ENCODE measurements at regions not wholly inside any gene's neighbourhood (a gene's known extent, or its start where the extent isn't known, plus 50 kb on each side); places are given as distances from the start of the nearest gene placed in this dataset.

GRCh38 chr13:39970177-39970846 lies 314.9 kb downstream of the COG6 start:
- DNase-seq (ENCODE audit: low read depth), result no peak

DNA sequence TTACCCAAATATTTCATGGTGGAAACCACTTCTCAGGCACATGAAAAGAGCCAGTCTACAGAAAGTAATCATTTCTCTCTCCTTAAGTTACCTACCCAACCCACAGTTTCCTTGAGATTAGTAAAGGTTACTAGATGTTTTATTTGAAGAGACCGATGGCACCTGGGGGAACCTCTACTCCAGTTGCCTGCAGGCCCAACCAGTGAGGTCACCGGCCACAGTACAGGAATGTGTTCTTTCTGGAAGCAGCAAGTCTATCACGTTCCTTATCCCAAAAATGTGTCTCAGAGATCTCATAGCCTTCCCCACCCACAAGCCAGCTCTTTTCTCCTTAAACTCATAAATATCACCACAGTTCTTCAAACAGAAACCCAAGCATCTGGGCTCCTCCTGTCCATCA lies 316.1 kb downstream of the COG6 start:
- no peak for DNase-seq (ENCODE audit: low read depth)

DNA sequence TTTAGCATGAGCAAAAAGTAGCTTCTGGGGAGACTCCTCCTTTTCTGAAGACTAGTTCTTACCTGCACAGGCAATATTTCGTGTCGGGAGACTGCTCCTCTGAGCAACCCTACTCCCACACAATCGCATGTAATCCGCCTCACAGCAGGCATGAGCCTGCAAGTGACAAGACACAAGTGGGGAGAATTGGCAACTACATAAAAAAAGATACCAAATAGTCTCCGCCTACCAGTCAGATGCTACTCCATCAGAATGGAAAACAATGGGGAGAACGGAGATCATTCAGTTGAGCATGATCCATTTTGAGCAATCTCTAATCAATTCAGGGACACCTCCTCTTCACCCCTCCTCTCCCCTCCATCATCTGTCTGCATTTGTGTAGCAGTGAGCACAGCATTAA lies 321.0 kb downstream of the COG6 start:
- DNase-seq (ENCODE audit: low read depth), result no peak

DNA sequence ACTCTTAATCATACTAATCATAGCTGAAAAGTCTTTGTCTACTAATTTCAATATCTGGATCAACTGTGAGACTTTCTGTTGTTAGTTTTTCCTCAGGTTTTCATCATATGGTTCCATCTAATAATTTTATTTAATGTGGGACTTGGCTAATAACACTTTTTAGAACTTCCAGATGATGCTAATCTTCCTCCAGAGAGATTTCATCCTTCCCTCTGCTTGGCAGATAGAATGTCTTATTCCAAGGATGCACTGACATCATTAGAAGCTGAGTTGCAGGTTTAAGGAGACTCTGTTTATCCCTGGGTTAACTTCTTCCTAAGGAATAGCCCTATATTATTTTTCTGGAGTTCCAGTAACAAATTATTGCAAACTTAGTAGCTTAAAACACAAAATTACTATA lies 325.6 kb downstream of the COG6 start:
- DNase-seq (ENCODE audit: low read depth), result no peak

DNA sequence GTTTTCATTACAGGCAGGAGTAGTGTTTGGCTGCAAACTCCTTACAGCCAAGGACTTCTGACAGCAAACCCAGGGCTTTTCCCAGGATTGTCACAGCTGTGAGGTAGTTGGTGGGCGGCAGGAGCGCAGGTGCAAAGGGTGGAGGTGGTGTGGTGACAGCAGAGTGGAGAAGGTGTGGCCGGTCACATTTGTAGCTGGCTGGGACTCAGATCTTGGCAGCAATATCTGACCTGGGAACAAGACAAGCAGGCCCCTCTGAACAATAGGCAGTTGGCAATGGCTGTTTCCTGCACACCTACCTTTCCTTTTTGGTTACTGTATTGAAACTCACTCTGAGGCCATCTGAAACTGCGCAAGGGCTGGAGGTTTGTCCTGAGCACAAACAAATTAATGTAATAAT lies 327.3 kb downstream of the COG6 start:
- no peak for DNase-seq (ENCODE audit: low read depth)

DNA sequence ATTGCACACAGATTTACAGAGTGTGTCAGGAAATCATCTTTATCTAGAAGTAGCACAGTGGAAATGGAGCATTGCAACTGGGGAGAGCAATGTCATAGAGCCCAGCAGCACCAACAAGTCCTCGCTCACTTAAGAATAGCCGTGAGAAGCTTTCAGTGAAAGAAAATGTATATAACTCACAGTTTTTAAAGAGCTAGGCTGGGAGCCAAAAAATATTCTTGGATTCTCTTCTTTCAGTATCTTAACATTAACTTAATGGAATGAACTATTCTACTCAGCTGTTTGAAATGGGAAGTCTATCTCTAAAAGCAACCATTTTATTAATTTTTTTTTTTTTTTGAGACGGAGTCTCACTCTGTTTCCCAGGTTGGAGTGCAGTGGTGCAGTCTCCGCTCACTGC lies 329.6 kb downstream of the COG6 start:
- DNase-seq (ENCODE audit: low read depth), result no peak

DNA sequence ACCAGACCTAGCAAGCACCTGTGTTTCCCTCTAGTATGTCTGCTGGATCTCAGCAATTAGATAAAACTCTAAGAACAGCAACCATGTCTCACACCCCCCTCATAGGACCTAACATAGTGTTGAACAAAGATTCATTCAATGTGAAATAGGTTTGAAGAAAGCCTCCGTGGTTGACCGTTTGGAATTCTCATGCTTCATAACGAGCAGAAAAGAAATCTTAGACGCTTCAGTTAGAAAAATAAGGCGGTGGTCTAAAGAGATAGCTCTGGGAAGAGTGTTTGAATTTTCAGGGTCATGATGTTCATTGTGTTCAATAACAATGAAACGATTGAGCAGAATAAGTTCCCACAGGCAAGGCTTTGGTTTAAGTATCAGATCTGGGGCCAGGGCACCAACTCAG lies 332.9 kb downstream of the COG6 start:
- no peak for DNase-seq (ENCODE audit: low read depth)

- DNase-seq (ENCODE audit: low read depth), result no peak
Measured at GRCh38 chr13:39998166-39998565, 342.7 kb downstream of the COG6 start.

- DNase-seq (ENCODE audit: low read depth), result no peak
Measured at GRCh38 chr13:40002016-40002415, 346.6 kb downstream of the COG6 start.

- DNase-seq (ENCODE audit: low read depth), result no peak
Measured at GRCh38 chr13:40013554-40013953, 358.1 kb downstream of the COG6 start.

DNA sequence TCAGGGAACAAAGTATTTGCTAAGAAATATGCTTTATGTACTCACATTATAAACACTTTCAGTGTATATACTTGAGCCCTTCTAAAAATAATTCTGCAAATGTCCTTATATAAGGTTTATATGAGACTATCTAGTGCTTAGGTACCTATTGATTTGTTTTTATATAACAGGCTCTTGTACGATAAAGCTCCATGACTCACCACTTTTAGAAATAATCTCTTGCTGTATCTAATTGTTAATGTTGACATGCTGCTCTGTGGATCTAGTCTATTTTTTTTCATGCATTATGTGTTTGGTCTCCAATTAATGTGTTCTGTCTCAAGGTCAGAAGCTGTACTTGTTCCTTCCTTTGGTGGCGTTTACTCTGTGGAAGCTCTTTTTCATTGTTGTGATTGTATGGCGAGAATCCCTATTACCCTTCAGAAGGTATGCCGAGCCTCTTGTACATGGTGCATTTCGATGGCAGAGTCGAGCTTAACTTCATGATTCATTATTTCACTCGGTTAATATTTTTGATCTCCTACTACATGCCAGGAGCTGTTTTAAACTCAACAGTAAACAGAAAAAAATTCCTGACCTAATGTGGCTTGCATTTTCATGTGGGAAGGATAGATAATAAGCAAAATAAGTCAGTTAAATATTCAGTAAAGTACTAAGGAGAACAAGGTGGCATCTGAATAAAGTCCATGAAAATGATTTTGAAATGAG lies 361.6 kb downstream of the COG6 start:
- DNase-seq (ENCODE audit: low read depth), result no peak

- DNase-seq (ENCODE audit: low read depth), result no peak
Measured at GRCh38 chr13:40017662-40018262, 362.3 kb downstream of the COG6 start.

- no peak for DNase-seq (ENCODE audit: low read depth)
Measured at GRCh38 chr13:40023595-40024203, 368.2 kb downstream of the COG6 start.

- DNase-seq (ENCODE audit: low read depth), result no peak
Measured at GRCh38 chr13:40024204-40024966, 368.9 kb downstream of the COG6 start.

DNA sequence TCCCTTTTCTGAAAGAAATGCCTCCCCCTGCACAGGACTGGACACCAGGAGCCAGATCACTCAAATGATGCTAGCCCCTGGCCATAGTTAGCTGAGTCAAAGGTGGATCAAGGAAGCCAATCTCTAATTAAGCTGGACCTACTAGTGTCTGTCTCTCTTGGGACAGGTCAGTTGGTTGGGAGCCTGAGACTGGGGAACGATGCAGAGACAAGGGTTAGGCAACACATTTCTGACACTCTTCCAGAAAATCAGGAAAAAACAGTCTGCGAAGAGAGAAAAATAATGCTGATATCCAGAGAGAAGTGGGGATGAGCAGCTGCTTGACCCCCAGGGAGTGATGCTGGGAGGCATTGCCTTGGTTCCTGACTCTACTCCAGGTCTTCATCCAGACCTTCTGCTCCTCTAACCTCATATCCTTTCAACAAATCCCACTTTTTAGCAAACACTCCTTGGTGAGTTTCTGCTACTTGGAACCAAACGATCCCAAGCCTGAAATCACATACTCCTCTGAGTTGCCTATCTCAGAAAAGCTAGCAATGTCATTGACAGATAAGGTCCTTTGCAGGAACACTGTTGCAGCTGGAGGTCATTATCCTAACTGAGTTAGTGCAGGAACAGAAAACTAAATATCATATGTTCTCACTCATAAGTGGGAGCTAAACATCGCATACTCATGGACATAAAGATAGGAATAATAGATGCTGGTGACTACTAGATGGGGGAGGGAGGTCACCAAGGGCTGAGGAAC lies 369.7 kb downstream of the COG6 start:
- no peak for DNase-seq (ENCODE audit: low read depth)

- DNase-seq (ENCODE audit: low read depth), result no peak
Measured at GRCh38 chr13:40026174-40026585, 370.7 kb downstream of the COG6 start.

GRCh38 chr13:40026741-40027140 lies 371.3 kb downstream of the COG6 start:
- no peak for DNase-seq (ENCODE audit: low read depth)

GRCh38 chr13:40028446-40028845 lies 373.0 kb downstream of the COG6 start:
- DNase-seq (ENCODE audit: low read depth), result no peak

DNA sequence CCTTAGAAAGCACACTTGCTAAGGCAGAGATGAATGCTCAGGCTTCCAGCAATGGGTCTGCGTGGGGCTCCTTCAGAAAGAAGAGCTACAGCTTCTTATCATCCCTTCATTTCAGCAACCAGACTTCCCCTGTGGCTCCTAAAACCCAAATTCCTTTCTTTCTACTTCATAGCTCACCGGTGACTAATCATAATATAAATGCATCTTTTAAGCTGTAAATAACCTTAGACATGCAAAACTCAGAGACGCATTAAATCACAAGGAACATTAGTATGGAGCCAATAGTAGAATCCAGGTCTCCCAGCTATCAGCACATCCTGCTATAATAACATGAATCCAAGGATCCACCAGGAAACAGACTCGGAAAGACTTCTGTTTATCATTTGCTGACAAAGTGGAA lies 375.6 kb downstream of the COG6 start:
- DNase-seq (ENCODE audit: low read depth), result no peak

DNA sequence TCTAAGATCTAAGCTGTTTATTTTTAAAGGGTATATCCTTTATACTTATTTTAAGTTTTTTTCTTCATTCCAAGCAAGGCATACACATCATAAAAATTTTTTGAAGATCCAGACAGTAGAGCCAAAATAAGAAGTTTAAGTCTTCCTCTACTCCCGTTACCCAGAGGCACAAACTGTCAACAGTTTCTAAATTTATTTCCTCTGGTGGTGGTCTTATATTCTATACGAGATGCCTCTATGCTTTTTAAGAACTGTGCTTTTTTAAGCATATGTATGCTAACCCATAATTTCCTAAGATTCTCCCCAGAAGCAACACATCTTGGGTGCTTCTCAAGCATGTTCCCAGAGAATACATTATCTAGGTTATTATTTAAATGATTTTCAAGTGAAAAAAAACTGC lies 383.6 kb downstream of the COG6 start:
- no peak for DNase-seq (ENCODE audit: low read depth)

- no peak for DNase-seq (ENCODE audit: low read depth)
Measured at GRCh38 chr13:40042991-40043390, 387.5 kb downstream of the COG6 start.

GRCh38 chr13:40043764-40044163 lies 388.3 kb downstream of the COG6 start:
- no peak for DNase-seq (ENCODE audit: low read depth)

All from activated T-cell treated with anti-CD3 and anti-CD28 coated beads for 1 hour (primary cell).